ENCODE measurements at regions not wholly inside any gene's neighbourhood (a gene's known extent, or its start where the extent isn't known, plus 50 kb on each side); places are given as distances from the start of the nearest gene placed in this dataset.

- H3K9me3 ChIP-seq, result no peaks in the 10 kb centered on the region
- no peak for TF ChIP-seq POLR2A (IDR thresholded peaks at IDR 0.05)
- DNase-seq, result no peak
- H3K36me3 ChIP-seq, result no peaks in the 10 kb centered on the region
- no peaks in the 10 kb centered on the region for H3K4me1 ChIP-seq
- H3K27ac ChIP-seq, result no peak overlapping the region
- no peaks in the 10 kb centered on the region for H3K27me3 ChIP-seq
- intact Hi-C loops (cut with DNase I; ENCODE audit: low total_unique reads), result no loop called here
- H3K4me3 ChIP-seq, result no peak overlapping the region
Observed at GRCh38 chr10:109027534-109028185, 895.7 kb downstream of the XPNPEP1 start.

GRCh38 chr10:109025172-109025571 is 898.1 kb downstream of the XPNPEP1 start:
- no peaks in the 10 kb centered on the region for H3K36me3 ChIP-seq
- intact Hi-C loops (cut with DNase I; ENCODE audit: low total_unique reads), result no loop called here
- no peaks in the 10 kb centered on the region for H3K9me3 ChIP-seq
- no peak for TF ChIP-seq CTCF (IDR thresholded peaks at IDR 0.05)
- no peak for TF ChIP-seq POLR2A (IDR thresholded peaks at IDR 0.05)
- H3K4me3 ChIP-seq, result no peak overlapping the region
- no peaks in the 10 kb centered on the region for H3K27me3 ChIP-seq
- DNase-seq, result no peak
- no peak overlapping the region for H3K27ac ChIP-seq
- no peaks in the 10 kb centered on the region for H3K4me1 ChIP-seq

GRCh38 chr10:109022417-109023049 is 900.8 kb downstream of the XPNPEP1 start:
- TF ChIP-seq POLR2A (IDR thresholded peaks at IDR 0.05), result no peak
- no peak for TF ChIP-seq CTCF (IDR thresholded peaks at IDR 0.05)
- H3K4me3 ChIP-seq, result no peak overlapping the region
- intact Hi-C loops (cut with DNase I; ENCODE audit: low total_unique reads), result no loop called here
- H3K9me3 ChIP-seq, result no peaks in the 10 kb centered on the region
- H3K27me3 ChIP-seq, result no peaks in the 10 kb centered on the region
- no peak for DNase-seq
- no peaks in the 10 kb centered on the region for H3K36me3 ChIP-seq
- no peaks in the 10 kb centered on the region for H3K4me1 ChIP-seq
- no peak overlapping the region for H3K27ac ChIP-seq

GRCh38 chr10:109019001-109019424 is 904.3 kb downstream of the XPNPEP1 start:
- no peak overlapping the region for H3K4me3 ChIP-seq
- no peak for DNase-seq
- no peaks in the 10 kb centered on the region for H3K36me3 ChIP-seq
- H3K27ac ChIP-seq, result no peak overlapping the region
- H3K4me1 ChIP-seq, result no peaks in the 10 kb centered on the region
- intact Hi-C loops (cut with DNase I; ENCODE audit: low total_unique reads), result no loop called here
- H3K27me3 ChIP-seq, result no peaks in the 10 kb centered on the region
- TF ChIP-seq CTCF (IDR thresholded peaks at IDR 0.05) (no peak), POLR2A (IDR thresholded peaks at IDR 0.05) (no peak)
- H3K9me3 ChIP-seq, result no peaks in the 10 kb centered on the region

- TF ChIP-seq CTCF (IDR thresholded peaks at IDR 0.05), result no peak
- TF ChIP-seq POLR2A (IDR thresholded peaks at IDR 0.05), result no peak
- H3K27ac ChIP-seq, result no peak overlapping the region
- intact Hi-C loops (cut with DNase I; ENCODE audit: low total_unique reads), result no loop called here
Observed at GRCh38 chr10:109007514-109007913, 915.8 kb downstream of the XPNPEP1 start.

More at GRCh38 chr10:109007514-109007913, 915.8 kb downstream of the XPNPEP1 start:
- no peaks in the 10 kb centered on the region for H3K9me3 ChIP-seq
- H3K36me3 ChIP-seq, result no peaks in the 10 kb centered on the region
- H3K4me3 ChIP-seq, result no peak overlapping the region
- no peaks in the 10 kb centered on the region for H3K27me3 ChIP-seq
- no peaks in the 10 kb centered on the region for H3K4me1 ChIP-seq
- DNase-seq, result no peak

Data from uterus (tissue), 3 donors.